ENCODE measurements at regions not wholly inside any gene's neighbourhood (a gene's known extent, or its start where the extent isn't known, plus 50 kb on each side); places are given as distances from the start of the nearest gene placed in this dataset.

GRCh38 chr4:160044693-160045092 lies 941.8 kb downstream of the RAPGEF2 start:
- peaks cover 12% of the 10 kb centered on the region for H3K9me3 Mint-ChIP-seq (ENCODE audit: low read depth)
- TF ChIP-seq, protein P1, sequence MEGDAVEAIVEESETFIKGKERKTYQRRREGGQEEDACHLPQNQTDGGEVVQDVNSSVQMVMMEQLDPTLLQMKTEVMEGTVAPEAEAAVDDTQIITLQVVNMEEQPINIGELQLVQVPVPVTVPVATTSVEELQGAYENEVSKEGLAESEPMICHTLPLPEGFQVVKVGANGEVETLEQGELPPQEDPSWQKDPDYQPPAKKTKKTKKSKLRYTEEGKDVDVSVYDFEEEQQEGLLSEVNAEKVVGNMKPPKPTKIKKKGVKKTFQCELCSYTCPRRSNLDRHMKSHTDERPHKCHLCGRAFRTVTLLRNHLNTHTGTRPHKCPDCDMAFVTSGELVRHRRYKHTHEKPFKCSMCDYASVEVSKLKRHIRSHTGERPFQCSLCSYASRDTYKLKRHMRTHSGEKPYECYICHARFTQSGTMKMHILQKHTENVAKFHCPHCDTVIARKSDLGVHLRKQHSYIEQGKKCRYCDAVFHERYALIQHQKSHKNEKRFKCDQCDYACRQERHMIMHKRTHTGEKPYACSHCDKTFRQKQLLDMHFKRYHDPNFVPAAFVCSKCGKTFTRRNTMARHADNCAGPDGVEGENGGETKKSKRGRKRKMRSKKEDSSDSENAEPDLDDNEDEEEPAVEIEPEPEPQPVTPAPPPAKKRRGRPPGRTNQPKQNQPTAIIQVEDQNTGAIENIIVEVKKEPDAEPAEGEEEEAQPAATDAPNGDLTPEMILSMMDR (IDR thresholded peaks at IDR 0.05): no peak
- no peak for DNase-seq (ENCODE audit: low spot score)
- no peak overlapping the region for H3K27ac Mint-ChIP-seq (ENCODE audit: unreplicated experiment)
- no peaks in the 10 kb centered on the region for H3K36me3 Mint-ChIP-seq (ENCODE audit: low read depth)
- H3K4me3 Mint-ChIP-seq (ENCODE audit: unreplicated experiment): no peak overlapping the region
- H3K27me3 Mint-ChIP-seq (ENCODE audit: low read depth): no peaks in the 10 kb centered on the region
- H3K4me1 Mint-ChIP-seq (ENCODE audit: low read depth): no peaks in the 10 kb centered on the region

GRCh38 chr4:160082432-160083207 lies 979.7 kb downstream of the RAPGEF2 start:
- Mint-ChIP-seq H3K4me1 (ENCODE audit: low read depth) (no peaks in the 10 kb centered on the region), H3K27ac (ENCODE audit: unreplicated experiment) (no peak overlapping the region), H3K27me3 (ENCODE audit: low read depth) (peaks cover 4% of the 10 kb centered on the region), H3K4me3 (ENCODE audit: unreplicated experiment) (no peak overlapping the region), H3K36me3 (ENCODE audit: low read depth) (no peaks in the 10 kb centered on the region), H3K9me3 (ENCODE audit: low read depth) (peaks cover 5% of the 10 kb centered on the region)
- DNase-seq (ENCODE audit: low spot score): no peak
- TF ChIP-seq, protein P1 (IDR thresholded peaks at IDR 0.05): no peak

DNA sequence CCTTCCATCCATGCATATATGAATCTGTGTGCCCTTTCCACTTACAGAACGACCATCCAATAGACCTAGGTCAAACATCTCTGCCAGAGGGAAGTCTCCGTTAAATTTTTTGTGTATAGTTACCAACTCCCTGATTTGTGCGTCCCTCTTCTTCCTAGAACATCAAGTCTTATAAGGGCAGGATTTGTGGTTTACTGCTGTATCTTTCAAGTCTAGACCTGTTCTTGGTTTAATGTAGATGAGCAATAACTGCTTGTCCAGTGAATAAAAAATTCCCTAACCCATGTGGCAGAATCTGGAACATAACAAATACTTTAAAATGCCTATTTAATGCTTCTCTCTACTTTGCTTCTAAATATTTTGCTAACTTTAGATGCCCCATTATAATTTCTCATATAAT lies 988.8 kb downstream of the RAPGEF2 start:
- H3K9me3 Mint-ChIP-seq (ENCODE audit: low read depth): peaks cover 20% of the 10 kb centered on the region
- no peak overlapping the region for H3K27ac Mint-ChIP-seq (ENCODE audit: unreplicated experiment)
- TF ChIP-seq, protein P1 (IDR thresholded peaks at IDR 0.05): no peak
- no peak overlapping the region for H3K4me3 Mint-ChIP-seq (ENCODE audit: unreplicated experiment)
- H3K4me1 Mint-ChIP-seq (ENCODE audit: low read depth): no peaks in the 10 kb centered on the region
- H3K27me3 Mint-ChIP-seq (ENCODE audit: low read depth): peaks cover 9% of the 10 kb centered on the region
- DNase-seq (ENCODE audit: low spot score): no peak
- no peaks in the 10 kb centered on the region for H3K36me3 Mint-ChIP-seq (ENCODE audit: low read depth)

- Mint-ChIP-seq H3K27me3 (ENCODE audit: low read depth) (peaks cover 15% of the 10 kb centered on the region), H3K4me1 (ENCODE audit: low read depth) (no peaks in the 10 kb centered on the region), H3K9me3 (ENCODE audit: low read depth) (no peaks in the 10 kb centered on the region), H3K27ac (ENCODE audit: unreplicated experiment) (no peak overlapping the region), H3K4me3 (ENCODE audit: unreplicated experiment) (no peak overlapping the region), H3K36me3 (ENCODE audit: low read depth) (no peaks in the 10 kb centered on the region)
- TF ChIP-seq, protein P1 (IDR thresholded peaks at IDR 0.05): no peak
- DNase-seq (ENCODE audit: low spot score): no peak
Observed at GRCh38 chr4:160100316-160100715, 997.4 kb downstream of the RAPGEF2 start.

DNA sequence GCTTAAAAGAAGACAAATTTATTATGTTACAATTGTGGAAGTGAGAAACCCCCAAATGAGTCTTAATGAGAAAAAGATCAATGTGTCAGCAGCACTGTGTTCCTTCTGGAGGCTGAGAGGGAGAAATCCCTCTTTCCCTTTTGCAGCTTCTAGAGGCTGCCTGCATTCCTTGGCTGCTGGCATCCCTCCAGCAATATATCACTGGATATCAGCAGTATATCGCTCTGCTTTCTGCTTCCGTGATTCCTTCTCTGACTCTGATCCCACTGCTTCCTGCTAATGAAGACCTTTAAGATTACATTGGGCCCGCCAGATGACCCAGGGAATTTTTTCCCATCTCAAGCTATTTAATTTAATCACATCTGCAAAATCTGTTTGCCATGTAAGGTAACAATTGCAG lies 1008.0 kb downstream of the RAPGEF2 start:
- Mint-ChIP-seq H3K27ac (ENCODE audit: unreplicated experiment) (no peak overlapping the region), H3K9me3 (ENCODE audit: low read depth) (peaks cover 43% of the 10 kb centered on the region), H3K36me3 (ENCODE audit: low read depth) (peaks cover 9% of the 10 kb centered on the region), H3K4me1 (ENCODE audit: low read depth) (peaks cover 6% of the 10 kb centered on the region), H3K27me3 (ENCODE audit: low read depth) (no peaks in the 10 kb centered on the region), H3K4me3 (ENCODE audit: unreplicated experiment) (no peak overlapping the region)
- TF ChIP-seq, protein P1 (IDR thresholded peaks at IDR 0.05): no peak
- no peak for DNase-seq (ENCODE audit: low spot score)
